ENCODE measurements at regions not wholly inside any gene's neighbourhood (a gene's known extent, or its start where the extent isn't known, plus 50 kb on each side); places are given as distances from the start of the nearest gene placed in this dataset.
"Not testable (repeated sequence)": the region's sequence is repeated elsewhere in the genome, so short reads cannot be mapped to it uniquely, and the experiment has no call there.

GRCh38 chr14:78022059-78022458 is 148.1 kb upstream of the NRXN3 start:
- peak; percentile 47 for DNase-seq (ENCODE audit: low read depth, low spot score)
- in situ Hi-C loops (cut with HindIII; ENCODE audit: low sequenced_read_pairs) = no loop called here
- no peak overlapping the region for H3K4me3 ChIP-seq (ENCODE audit: low read depth, low read length)
- TF ChIP-seq, protein P1, sequence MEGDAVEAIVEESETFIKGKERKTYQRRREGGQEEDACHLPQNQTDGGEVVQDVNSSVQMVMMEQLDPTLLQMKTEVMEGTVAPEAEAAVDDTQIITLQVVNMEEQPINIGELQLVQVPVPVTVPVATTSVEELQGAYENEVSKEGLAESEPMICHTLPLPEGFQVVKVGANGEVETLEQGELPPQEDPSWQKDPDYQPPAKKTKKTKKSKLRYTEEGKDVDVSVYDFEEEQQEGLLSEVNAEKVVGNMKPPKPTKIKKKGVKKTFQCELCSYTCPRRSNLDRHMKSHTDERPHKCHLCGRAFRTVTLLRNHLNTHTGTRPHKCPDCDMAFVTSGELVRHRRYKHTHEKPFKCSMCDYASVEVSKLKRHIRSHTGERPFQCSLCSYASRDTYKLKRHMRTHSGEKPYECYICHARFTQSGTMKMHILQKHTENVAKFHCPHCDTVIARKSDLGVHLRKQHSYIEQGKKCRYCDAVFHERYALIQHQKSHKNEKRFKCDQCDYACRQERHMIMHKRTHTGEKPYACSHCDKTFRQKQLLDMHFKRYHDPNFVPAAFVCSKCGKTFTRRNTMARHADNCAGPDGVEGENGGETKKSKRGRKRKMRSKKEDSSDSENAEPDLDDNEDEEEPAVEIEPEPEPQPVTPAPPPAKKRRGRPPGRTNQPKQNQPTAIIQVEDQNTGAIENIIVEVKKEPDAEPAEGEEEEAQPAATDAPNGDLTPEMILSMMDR (IDR thresholded peaks at IDR 0.05; ENCODE audit: low read depth, low read length) = peak; percentile 61

DNA sequence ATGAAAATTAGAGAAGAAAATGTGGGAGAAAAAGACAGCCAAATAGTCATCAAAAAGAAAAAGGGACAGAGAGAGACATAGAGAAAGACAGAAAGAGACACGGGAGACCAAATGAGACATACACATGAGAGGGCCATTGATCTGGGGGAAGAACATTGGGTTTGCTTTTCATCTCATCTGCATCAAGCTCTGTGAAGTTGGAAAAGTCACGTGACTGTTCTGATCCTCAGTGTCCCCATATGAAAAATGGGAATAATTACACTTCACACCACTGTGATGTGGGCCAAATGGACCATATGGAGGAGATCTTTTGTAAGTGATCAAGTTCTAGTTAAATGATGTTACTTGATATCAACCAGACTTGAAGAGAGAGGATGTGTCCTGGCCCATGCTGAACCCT is 147.1 kb upstream of the NRXN3 start:
- TF ChIP-seq, protein P1 (IDR thresholded peaks at IDR 0.05; ENCODE audit: low read depth, low read length) = no peak
- in situ Hi-C loops (cut with HindIII; ENCODE audit: low sequenced_read_pairs) = no loop called here
- DNase-seq (ENCODE audit: low read depth, low spot score) = no peak
- H3K4me3 ChIP-seq (ENCODE audit: low read depth, low read length) = no peak overlapping the region

GRCh38 chr14:78028471-78028870 is 141.7 kb upstream of the NRXN3 start:
- no peak for DNase-seq (ENCODE audit: low read depth, low spot score)
- TF ChIP-seq, protein P1 (IDR thresholded peaks at IDR 0.05; ENCODE audit: low read depth, low read length) = no peak
- H3K4me3 ChIP-seq (ENCODE audit: low read depth, low read length) = no peak overlapping the region
- in situ Hi-C loops (cut with HindIII; ENCODE audit: low sequenced_read_pairs) = no loop called here

- TF ChIP-seq, protein P1 (IDR thresholded peaks at IDR 0.05; ENCODE audit: low read depth, low read length) = peak; percentile 27
- DNase-seq (ENCODE audit: low read depth, low spot score) = no peak
- in situ Hi-C loops (cut with HindIII; ENCODE audit: low sequenced_read_pairs) = no loop called here
- no peak overlapping the region for H3K4me3 ChIP-seq (ENCODE audit: low read depth, low read length)
Observed at GRCh38 chr14:78029601-78030372, 140.4 kb upstream of the NRXN3 start.

GRCh38 chr14:78043349-78043748 is 126.8 kb upstream of the NRXN3 start:
- no peak for DNase-seq (ENCODE audit: low read depth, low spot score)
- in situ Hi-C loops (cut with HindIII; ENCODE audit: low sequenced_read_pairs) = no loop called here
- H3K4me3 ChIP-seq (ENCODE audit: low read depth, low read length) = no peak overlapping the region
- TF ChIP-seq, protein P1 (IDR thresholded peaks at IDR 0.05; ENCODE audit: low read depth, low read length) = no peak

DNA sequence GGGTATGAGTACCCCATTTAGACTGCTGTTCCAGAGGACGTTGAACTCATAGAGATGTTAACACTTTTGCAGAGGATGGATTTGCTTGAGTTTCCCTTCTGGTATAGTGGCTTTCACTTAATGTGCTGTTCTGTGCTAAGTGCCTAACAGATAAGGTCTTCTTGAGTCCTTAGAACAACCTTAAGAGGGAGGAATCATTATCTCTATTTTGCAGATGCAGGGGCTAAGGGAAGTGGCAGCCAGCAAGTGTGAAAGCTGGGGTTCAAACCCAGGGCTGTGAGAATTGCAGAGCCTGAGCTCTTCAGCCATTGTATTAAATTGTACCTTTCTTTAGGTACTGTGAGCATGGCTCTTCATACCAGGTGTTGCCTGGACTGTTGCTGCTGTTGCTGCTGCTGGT is 122.1 kb upstream of the NRXN3 start:
- no peak overlapping the region for H3K4me3 ChIP-seq (ENCODE audit: low read depth, low read length)
- in situ Hi-C loops (cut with HindIII; ENCODE audit: low sequenced_read_pairs) = no loop called here
- DNase-seq (ENCODE audit: low read depth, low spot score) = no peak
- TF ChIP-seq, protein P1 (IDR thresholded peaks at IDR 0.05; ENCODE audit: low read depth, low read length) = no peak

- in situ Hi-C loops (cut with HindIII; ENCODE audit: low sequenced_read_pairs); H3K4me3 ChIP-seq (ENCODE audit: low read depth, low read length); DNase-seq (ENCODE audit: low read depth, low spot score): not testable (repeated sequence)
Observed at GRCh38 chr14:78056890-78057289, 113.3 kb upstream of the NRXN3 start.

All from astrocyte of the spinal cord (primary cell).